ENCODE measurements at regions not wholly inside any gene's neighbourhood (a gene's known extent, or its start where the extent isn't known, plus 50 kb on each side); places are given as distances from the start of the nearest gene placed in this dataset.

GRCh38 chr5:30662373-30662772, 531.1 kb upstream of the CDH6 start:
- no peak for DNase-seq (ENCODE audit: low spot score)
- TF ChIP-seq CTCF (IDR thresholded peaks at IDR 0.05): no peak
- ATAC-seq (ENCODE audit: low FRiP score): no peak

- no peak for DNase-seq (ENCODE audit: low spot score)
- TF ChIP-seq CTCF (IDR thresholded peaks at IDR 0.05): no peak
- ATAC-seq (ENCODE audit: low FRiP score): no peak
These were observed 531.8 kb upstream of the CDH6 start for GRCh38 chr5:30661730-30662129.

GRCh38 chr5:30659417-30659816, 534.1 kb upstream of the CDH6 start:
- no peak for TF ChIP-seq CTCF (IDR thresholded peaks at IDR 0.05)
- DNase-seq (ENCODE audit: low spot score) (no peak), ATAC-seq (ENCODE audit: low FRiP score) (no peak)

- no peak for ATAC-seq (ENCODE audit: low FRiP score)
- TF ChIP-seq CTCF (IDR thresholded peaks at IDR 0.05): no peak
- no peak for DNase-seq (ENCODE audit: low spot score)
These were observed 543.2 kb upstream of the CDH6 start for GRCh38 chr5:30650311-30650710.

- ATAC-seq (ENCODE audit: low FRiP score): no peak
- TF ChIP-seq CTCF (IDR thresholded peaks at IDR 0.05): no peak
- DNase-seq (ENCODE audit: low spot score): no peak
These were observed 554.6 kb upstream of the CDH6 start for GRCh38 chr5:30638899-30639298.

- TF ChIP-seq CTCF (IDR thresholded peaks at IDR 0.05): no peak
- ATAC-seq (ENCODE audit: low FRiP score) (no peak), DNase-seq (ENCODE audit: low spot score) (no peak)
These were observed 565.5 kb upstream of the CDH6 start for GRCh38 chr5:30627945-30628344.

GRCh38 chr5:30626557-30626956, 566.9 kb upstream of the CDH6 start:
- DNase-seq (ENCODE audit: low spot score): no peak
- TF ChIP-seq CTCF (IDR thresholded peaks at IDR 0.05): no peak
- no peak for ATAC-seq (ENCODE audit: low FRiP score)
